Inferior parietal cortex (tissue), 1 donor: ENCODE measurements at regions not wholly inside any gene's neighbourhood (a gene's known extent, or its start where the extent isn't known, plus 50 kb on each side); places are given as distances from the start of the nearest gene placed in this dataset.
A peak's percentile ranks its signal among the peaks of the same experiment; 100 is the strongest.

Experiments
- DNase-seq: peaks from one replicate; pipeline ENCODE4 v3.0.0-alpha.2; 2016; ENCODE audit errors: extremely low spot score

DNA sequence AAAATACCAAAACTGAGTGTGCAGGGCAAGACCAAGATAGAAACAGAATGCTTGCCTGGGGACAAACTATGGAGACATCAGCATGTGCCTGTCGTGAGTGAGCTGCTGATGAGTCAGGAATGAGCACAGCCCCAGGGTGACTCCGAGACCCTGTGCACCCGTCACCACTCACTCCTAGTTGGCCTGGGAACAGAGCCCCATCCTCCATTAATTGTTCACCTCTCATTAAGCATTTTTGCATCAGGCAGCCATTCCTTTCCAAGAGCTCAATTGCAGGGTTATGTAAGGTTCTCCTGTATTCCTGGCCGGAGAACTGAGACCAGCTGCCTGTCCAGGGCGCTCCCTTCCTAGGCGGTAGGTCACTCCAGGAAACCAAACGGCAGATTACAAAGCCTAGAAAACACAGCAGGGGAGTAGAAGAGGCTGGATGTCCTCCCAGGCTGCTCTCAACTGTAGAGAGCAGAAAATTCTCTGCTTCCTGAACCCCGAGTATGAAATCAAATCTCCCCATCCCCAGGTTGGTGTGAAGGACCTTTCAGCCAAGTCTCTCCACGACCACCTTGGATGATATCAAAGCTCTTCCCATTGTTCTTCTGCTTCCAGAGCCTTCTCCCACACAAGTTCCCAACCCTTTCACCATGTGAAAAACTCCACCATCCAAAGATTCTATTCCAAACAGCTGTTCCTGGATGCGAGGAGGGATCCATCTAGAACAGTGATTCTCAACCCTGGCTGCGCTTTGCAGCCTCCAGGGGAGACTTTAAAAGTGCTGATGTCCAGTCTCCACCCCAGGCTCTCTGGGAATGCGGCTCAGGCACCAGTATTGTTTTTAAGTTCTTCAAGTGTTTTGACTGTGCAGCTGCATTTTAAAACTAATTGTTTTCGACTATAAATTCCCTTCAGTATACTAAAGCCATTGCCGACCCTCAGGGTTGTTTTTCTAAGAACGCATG is 532.6 kb upstream of the JARID2 start:
- DNase-seq = no peak

DNA sequence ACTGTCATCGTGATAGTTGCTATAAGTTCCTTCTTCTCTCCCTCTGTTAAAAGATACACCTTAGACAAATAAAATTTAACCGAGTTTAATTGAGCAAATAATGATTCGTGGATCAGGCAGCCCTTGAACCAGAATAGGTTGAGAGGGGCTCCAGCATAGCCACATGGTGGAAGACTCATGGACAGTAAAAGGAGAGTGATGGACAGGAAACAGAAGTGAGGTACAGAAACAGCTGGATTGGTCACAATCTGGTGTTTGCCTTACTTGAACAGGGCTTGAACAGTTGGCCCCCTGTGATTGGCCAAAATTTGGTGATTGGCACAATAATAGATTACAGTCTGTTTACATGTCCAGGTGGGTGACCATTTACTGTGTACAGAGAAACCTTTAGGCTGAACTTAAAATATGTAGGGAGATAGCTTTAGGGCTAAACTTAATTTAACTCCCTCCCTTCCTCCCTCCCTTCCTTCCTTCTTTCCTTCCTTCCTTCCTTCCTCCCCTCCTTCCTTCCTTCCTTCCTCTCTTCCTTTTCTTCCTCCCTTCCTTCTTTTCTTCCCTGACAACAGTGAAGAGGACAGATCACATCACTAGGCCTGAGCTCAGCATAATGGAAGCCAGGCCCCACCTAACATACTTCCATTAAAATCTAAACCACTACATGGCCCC is 531.8 kb upstream of the JARID2 start:
- no peak for DNase-seq

DNA sequence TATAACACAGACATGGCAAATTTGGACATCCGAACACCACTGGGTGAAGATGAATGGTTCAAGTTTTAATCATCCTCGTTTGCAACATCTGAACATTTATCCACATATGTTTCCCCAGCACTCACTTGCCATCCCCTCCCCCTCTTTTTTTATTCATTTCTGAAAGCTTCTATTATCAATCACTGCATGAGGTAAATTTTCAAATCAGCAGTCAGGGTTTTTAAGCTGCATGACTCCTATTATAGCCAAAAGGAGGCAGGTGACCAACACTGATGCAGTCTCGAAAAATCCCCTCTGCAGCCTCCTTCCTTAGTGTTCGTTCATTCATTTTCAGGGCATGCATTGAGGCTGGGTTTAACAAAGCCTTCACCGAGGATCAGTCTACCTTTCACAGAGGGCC is 530.8 kb upstream of the JARID2 start:
- no peak for DNase-seq

DNA sequence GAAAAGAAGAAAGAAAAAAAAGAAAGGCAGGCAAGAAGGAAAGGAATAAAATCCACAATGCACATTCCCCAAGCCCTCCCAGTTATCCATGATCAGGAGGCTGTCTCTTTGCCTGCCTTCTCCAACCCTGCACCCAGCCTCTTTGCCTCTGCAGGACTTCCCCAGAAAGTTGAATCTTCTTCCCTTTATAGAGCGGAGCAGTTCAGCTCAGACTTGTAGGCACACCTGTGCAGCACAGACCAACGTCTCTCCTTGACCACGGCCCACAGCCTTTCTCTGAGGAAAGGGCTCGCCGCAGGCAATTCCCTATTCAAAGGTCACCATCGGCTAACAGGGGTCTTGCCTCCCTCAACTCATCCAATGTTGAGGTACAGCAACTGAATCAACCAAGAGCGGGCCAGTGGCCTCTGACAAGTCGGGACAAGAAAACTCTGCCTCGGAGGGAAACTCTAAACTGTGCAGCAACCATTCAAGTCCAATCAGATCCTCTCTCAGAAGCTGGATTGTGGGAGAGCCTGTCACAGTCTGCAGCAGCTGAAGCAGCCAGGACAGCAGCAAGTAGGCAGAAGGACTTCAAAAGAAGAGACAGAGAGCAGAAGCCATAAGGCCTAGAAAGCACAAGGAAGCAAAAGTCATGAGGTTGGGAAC is 529.2 kb upstream of the JARID2 start:
- DNase-seq = no peak

DNA sequence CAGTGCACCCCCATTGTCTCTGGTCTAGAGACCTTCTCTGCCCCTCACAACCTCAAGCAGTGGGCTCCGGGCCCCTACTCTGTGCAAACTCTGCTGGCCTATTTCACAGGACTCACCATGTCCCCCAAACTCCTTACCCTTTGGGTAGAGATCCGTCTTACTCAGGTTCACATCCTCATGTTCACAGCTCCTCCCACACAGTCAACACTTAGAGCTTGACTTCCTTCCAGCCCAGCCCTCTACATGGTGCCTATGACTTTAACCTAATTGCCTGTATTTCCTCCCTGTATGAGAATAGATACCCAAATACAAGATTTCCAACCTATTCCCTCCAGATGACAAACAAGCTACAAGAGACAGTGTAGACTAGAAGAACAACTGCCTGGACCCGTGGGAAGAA is 528.6 kb upstream of the JARID2 start:
- no peak for DNase-seq

DNA sequence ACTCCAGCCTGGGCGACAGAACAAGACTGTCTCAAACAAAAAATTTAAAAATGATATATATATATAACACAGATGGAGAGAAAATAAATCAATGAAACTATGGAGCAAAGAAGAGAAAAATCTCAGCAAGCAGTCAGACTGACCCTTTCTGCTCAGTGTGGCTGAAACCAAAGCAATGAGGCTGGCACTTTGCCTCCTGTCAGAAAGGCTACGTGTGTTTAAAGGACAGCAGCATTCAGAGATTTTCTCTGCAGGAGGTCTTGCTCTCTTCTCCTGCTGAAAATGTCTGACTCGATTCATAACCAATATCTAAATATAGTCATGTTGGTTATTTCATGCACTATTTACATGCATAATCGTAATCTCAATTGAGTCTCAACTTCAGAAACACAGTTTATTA is 527.0 kb upstream of the JARID2 start:
- DNase-seq = no peak

DNA sequence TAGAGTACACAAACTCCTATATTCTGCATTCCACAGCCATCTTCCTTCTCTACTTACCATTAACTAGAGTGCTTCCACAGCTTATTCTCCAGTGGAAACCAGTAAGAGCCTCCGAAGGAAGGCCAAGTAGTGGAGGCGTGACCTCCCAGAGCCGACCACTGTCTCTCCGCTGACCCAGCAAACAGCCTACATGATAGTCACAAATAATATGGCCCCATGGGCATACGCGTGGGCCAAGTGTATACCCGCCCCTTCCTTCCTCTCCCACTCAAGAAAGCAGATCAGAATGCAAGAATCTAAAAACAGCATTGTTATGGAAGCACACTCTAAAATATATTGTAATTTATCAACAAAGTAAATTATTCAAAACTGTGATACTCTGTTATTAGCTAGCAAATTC is 526.6 kb upstream of the JARID2 start:
- no peak for DNase-seq

DNA sequence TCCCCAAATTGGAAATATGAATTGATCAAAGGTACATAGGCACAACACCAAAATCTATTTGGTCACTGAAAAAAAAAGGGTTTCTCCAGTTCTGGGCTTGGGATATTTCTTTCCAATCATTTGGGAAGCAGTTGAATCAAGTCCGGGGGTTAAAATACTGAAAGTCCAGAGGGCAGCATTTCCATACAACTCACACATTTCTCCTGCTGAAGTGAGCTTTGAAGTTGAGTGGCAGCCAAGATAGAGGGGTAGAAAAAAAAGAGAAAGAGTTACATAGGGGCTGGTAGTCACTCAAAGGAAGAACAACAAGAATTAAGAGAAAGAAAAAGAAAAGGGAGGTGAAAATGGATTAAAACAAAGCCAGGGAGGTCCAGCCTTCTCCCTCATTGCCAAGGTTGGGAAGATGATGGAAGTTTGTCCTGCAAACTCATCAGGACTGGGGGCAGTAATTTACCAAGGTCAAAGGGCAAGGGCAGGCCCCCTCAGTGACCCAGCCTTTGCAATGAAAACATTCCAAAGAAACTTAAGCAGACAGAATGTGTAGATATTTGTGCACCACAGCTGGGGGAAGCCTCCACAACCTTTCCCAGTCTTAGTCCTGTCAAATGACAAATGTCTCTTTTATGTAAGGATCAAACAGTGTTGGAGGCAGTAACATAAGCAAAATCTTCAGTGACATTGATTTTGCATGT is 525.3 kb upstream of the JARID2 start:
- DNase-seq = no peak

DNA sequence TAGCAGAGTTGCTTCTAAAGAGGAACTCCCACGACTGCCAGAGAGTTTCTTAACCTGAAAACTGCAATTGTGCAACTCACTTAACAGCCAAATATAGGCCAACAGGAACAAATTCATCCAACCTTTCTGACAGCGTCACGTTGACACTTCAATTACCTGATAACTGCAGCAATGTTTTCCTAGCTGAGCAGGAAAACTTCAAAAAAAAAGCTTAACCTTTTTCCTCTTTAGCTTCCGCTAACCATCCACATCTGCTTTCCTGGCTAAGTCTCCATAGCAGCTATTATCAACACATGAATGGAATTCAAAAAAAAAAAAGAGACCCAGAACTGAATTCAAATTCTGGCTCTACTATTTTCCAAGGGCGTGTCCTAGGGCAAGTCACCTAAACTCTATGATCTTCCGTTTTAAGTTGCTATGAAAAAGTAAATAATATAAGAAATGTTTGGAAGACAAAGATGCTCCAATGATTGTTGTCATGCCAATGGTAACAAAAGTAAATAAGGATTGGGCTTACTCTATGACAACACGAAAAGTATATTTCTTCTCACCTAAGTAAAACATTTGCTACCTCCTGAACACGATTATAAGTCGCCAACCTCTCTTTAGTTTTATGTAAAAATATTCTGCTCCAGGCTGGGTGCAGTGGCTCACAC is 524.6 kb upstream of the JARID2 start:
- no peak for DNase-seq

DNA sequence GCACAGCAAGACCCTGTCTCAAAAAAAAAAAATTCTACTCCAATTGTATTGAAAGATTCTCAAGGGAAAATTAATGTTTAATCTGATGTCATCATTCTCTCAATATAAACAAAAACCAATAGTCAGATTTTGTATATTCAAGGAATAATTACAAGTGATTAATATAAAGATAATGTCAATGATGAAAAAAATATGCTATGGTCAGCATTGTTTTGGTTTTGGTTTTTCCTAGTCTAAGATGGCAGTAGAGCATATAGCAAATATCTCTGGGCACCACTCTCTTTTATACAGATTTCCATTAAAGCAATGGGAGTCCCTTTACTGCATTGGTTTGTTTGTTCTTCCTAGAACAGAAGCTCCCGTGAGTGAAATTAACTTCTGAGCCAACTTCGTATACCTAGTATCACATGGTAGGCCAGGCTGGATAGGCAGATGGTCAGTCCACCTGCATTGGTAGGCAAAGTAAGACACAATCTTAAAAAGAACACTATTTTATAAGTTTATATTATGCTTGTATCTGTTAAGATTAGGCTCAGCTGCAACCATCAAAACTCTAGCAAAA is 523.8 kb upstream of the JARID2 start:
- no peak for DNase-seq

DNA sequence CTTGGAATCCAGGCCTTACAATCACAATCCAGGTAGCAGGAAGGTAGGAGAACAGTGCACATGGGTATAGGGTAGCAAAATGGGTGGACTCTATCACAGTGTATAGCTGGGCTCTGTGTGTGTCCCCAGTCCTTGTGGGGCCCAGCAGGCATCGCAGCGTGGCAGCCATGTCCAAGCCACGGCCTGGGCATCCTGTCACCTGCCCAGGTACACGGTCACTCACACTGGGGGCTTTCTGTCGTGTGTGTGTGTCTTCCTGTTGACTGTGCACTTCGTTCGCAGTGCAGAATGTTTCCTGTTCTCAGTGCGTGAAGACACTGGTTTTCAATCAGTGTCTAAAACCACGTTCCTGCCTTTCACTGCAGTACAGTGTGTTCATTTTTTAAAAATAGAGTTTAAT is 523.2 kb upstream of the JARID2 start:
- no peak for DNase-seq

DNA sequence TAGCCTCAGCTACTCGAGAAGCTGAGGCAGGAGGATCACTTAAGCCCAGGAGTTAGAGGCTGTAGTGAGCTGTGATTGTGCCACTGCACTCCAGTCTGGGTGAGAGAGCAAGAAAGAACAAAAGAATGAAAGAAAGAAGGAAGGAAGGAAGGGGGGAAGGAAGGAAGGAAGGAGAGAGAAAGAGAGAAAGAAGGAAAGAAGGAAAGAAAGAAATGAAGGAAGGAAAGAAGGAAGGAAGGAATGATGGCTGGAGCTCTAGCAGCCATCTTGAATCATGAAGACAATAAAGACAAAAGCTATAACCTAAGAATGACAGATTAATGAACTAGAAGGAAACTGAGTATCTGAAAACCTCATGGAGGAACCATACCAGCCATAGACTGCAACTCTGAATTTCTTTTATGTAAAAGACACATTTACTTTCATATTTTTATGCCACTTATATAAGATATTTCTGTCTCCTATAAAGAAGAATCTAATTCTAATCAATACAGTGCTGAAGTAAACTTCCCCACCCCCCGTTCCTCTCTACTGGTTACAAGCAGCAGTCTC is 522.3 kb upstream of the JARID2 start:
- DNase-seq = no peak

DNA sequence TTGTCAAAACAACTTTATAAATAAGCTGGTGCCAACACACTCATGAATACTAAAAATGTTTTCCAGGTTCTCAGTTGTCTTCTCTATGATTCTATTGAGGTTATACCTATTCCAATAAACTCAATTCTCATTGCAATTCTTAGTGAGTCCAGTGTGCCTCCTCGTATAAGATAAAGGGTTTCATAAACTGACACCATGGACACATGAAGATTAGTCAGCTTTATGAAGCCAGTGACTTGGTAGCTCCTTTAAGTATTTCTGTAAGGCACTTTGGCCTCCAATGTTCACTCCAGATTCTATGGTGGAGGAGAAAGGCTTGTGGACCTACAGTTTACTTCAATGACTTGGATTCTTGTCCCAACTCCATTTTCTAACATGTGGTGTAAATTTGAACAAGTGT is 521.3 kb upstream of the JARID2 start:
- DNase-seq = no peak

DNA sequence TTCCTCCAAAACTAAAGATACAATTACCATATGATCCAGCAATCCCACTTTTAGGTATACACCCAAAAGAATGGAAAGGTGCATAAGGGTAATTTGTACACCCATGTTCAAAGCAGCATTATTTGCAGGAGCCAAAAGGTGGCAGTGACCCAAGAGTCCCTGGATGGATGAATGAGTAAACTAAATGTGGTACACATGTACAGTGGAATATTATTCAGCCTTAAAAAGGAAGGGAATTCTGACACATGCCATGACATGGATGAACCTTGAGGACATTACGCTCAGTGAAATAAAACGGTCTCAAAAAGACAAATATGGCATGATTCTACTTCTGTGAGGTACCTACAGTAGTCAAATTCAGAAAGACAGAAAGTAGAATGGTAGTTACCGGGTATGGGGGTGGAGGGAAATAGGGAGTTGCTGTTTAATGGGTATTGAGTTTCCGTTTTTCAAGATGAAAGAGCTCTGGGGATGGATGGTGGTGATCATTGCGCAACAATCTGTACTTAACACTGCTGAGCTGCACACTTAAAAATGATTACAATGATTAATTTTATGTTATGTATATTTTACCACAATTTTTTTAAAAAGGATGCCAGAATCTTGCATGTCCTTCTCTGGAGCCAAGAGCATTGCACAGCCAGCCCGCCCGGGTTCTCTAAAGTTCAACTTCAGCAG is 518.9 kb upstream of the JARID2 start:
- DNase-seq = no peak

DNA sequence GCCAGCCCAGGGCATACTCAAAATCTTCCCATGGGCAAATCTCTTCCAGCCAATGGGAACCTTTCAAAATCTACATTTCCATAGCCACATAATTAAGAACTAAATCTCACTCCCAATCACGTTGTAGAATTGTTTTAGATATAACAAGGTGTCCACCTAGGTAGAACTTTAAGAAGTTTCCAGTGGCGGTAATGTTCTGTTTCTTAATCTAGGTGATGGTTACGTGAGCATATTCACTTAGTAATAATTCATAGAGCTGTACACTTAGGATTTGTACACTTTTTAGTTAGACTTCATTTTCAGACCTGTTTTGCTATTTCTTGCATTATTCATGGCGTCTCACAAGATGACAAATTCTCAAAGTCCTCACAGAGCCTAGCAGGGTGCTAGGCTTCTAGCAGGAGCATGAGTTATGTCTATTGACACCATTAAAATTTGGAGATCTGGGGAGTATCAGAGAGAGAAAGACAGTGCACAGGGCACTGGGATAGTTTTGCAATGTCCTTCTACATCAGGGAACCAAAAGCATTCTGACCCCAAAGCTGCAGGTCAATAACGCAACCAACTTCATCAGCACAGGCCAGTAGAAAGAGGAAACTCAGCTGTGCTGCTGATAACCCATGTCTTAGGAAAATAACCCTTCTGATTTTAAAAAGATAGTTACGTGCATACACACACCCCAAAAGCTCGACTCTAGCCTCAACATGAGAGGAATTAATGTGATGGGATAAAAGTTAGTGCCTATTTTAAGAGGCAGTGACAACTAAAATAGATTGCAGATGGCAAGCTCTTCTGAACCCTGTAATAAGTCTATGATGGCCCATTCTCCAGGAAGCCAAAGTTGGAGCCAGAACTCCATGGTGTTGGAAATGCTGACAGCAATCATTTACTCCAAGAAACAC is 518.1 kb upstream of the JARID2 start:
- no peak for DNase-seq

DNA sequence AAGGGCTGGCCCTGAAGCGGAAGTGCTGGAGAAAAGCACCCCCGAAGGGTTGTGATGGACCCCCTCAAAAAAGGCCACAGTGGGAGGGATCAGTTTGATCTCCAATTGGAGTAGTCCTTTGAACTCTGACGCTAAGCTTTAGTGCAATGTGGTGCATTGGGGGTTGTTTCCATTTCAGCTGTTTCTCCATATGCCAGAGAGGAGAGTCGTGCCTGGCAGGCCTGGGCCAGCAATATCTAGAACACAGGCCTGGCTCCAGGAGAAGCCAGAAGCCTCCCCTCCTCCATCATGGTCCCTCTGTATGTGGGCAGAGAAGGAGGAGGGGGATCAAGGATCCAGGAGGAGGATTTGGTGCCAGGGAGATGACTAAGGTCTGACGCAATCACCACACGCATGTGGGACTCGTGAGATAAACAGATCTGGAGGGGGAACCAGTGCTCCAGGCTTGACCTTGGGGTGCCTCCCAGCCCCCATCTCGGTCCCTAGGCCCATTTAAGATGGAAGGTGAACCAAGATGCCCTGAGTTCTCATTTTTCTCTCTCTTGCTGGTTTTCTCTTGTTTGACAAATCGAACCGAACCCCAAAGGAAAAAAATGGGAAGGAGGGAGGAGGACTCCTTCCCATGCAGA is 517.4 kb upstream of the JARID2 start:
- no peak for DNase-seq

DNA sequence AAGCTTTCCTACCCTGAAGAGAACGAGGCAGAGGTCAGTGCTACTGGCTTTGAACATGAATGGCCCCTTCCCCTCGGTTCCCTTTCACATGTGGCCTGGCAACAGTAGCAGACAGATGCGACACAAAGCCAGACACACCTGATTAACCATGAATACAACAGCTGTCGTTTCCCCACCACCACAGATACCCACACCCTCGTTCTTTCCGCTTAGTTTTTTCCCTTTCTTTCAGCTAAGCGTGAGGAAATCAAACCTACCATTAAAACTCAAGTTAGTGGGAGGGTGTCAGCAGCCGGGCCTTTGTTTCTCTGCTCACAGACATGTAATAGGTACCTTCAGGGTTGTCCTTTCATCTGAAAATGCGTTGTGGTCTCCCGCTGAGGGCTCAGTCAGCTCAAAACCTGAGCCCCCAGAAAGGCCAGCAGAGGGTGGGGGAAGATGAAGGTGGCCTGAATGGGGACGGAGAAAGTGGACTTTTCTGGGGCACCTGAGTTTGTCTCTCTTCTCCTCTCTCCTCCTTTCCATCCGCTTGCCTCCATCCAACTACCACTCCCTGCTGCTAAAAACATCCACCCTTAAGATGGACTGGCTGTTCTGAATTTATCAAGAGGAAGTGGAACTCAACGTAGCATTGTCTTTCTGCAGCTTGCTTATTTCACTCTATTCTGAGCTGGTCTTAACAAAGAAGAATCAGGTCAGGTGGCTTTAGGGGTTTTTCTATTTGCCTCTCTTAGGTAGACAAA is 516.6 kb upstream of the JARID2 start:
- no peak for DNase-seq

DNA sequence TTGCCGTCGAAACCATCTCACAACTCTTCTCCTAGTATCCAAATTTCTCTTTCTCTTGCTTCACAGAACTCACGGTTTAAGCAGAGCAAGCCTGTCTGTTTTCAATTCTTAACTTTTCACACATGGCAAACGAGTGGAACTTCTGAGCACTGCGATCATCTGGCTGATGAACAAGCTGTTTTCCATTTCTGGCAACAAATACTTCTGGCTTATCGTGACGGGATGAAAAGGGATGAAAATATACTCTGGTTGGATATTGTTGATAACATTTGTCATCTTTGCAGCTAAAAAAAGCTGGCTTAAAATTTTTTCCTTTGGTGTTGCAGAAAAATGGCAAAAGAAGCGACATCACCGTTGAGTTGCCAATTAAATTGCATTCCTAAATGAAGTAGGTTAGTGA is 515.2 kb upstream of the JARID2 start:
- DNase-seq = peak; percentile 54
